ENCODE measurements at regions not wholly inside any gene's neighbourhood (a gene's known extent, or its start where the extent isn't known, plus 50 kb on each side); places are given as distances from the start of the nearest gene placed in this dataset.
"Not testable (repeated sequence)": the region's sequence is repeated elsewhere in the genome, so short reads cannot be mapped to it uniquely, and the experiment has no call there.

- no peak for DNase-seq
Measured at GRCh38 chr13:18948012-18948663, 233.5 kb downstream of the TUBA3C start.

- no peak for DNase-seq
Measured at GRCh38 chr13:18947376-18947977, 234.1 kb downstream of the TUBA3C start.

GRCh38 chr13:18946738-18947137, 234.9 kb downstream of the TUBA3C start:
- no peak for DNase-seq

- no peak for DNase-seq
Measured at GRCh38 chr13:18944501-18945068, 237.0 kb downstream of the TUBA3C start.

GRCh38 chr13:18943721-18944391, 237.8 kb downstream of the TUBA3C start:
- no peak for DNase-seq

- no peak for DNase-seq
Measured at GRCh38 chr13:18943273-18943672, 238.4 kb downstream of the TUBA3C start.

GRCh38 chr13:18936104-18936503, 245.5 kb downstream of the TUBA3C start:
- DNase-seq = no peak

GRCh38 chr13:18921063-18921462, 260.6 kb downstream of the TUBA3C start:
- DNase-seq = no peak

- DNase-seq = not testable (repeated sequence)
Measured at GRCh38 chr13:18905096-18905495, 276.5 kb downstream of the TUBA3C start.

GRCh38 chr13:18895411-18895810, 286.2 kb downstream of the TUBA3C start:
- not testable (repeated sequence) for DNase-seq

- not testable (repeated sequence) for DNase-seq
Measured at GRCh38 chr13:18891242-18891641, 290.4 kb downstream of the TUBA3C start.

GRCh38 chr13:18874875-18875789, 306.5 kb downstream of the TUBA3C start:
- not testable (repeated sequence) for DNase-seq

- not testable (repeated sequence) for DNase-seq
Measured at GRCh38 chr13:18870557-18870956, 311.1 kb downstream of the TUBA3C start.

- DNase-seq = not testable (repeated sequence)
Measured at GRCh38 chr13:18869365-18869764, 312.3 kb downstream of the TUBA3C start.

- DNase-seq = not testable (repeated sequence)
Measured at GRCh38 chr13:18837986-18838629, 343.5 kb downstream of the TUBA3C start.

GRCh38 chr13:18837179-18837745, 344.4 kb downstream of the TUBA3C start:
- DNase-seq = not testable (repeated sequence)

- DNase-seq = not testable (repeated sequence)
Measured at GRCh38 chr13:18836371-18837178, 345.0 kb downstream of the TUBA3C start.

- not testable (repeated sequence) for DNase-seq
Measured at GRCh38 chr13:18835754-18836153, 345.9 kb downstream of the TUBA3C start.

GRCh38 chr13:18824678-18825077, 356.9 kb downstream of the TUBA3C start:
- DNase-seq = not testable (repeated sequence)

Data from activated CD4-positive, alpha-beta T cell treated with anti-CD3 and anti-CD28 coated beads for 4 hours (primary cell).